ENCODE measurements at regions not wholly inside any gene's neighbourhood (a gene's known extent, or its start where the extent isn't known, plus 50 kb on each side); places are given as distances from the start of the nearest gene placed in this dataset.

DNA sequence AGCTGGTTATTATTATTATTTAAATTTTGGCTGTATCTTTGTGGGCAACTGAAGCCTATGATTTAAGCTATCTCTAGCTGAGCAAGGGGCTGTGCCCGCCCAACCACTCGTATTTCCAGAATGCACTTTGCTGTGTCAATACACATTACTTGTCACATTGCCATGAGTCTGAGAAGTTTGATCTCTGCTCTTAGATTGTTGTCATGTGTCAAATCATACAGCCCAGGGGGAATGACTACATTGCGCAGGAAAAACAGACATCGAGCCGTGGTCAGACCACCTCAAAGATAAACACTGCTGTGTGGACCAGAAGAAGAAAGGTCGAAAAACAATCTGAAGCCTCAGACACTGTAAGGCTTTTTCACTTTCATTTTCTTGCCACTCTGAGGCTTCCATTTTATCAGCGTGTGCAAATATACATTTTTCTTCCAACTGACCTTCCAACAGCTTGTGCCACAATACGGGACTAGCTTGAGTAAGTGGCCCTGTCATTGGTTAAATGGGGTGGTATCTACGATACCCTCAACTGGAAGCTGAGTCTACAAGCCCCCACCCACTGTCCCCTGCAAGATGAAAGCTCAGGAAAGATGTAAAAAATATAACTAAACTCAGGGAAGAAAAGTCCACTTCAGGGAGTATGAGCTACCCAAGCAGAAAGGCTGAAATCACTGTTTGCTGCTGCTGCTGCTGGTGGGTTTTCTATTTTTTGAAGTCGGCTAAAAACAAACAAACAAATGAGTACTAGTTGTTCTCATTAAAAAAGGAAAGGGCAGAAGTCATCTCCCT lies 603.0 kb downstream of the BNC2 start:
- ChIA-PET CTCF (no interaction called here), POLR2A (no interaction called here)
- H3K27ac Mint-ChIP-seq (ENCODE audit: unreplicated experiment), result no peak overlapping the region
- H3K27me3 Mint-ChIP-seq (ENCODE audit: insufficient read depth, unreplicated experiment), result peaks cover 3% of the 10 kb centered on the region
- TF ChIP-seq, protein P1, sequence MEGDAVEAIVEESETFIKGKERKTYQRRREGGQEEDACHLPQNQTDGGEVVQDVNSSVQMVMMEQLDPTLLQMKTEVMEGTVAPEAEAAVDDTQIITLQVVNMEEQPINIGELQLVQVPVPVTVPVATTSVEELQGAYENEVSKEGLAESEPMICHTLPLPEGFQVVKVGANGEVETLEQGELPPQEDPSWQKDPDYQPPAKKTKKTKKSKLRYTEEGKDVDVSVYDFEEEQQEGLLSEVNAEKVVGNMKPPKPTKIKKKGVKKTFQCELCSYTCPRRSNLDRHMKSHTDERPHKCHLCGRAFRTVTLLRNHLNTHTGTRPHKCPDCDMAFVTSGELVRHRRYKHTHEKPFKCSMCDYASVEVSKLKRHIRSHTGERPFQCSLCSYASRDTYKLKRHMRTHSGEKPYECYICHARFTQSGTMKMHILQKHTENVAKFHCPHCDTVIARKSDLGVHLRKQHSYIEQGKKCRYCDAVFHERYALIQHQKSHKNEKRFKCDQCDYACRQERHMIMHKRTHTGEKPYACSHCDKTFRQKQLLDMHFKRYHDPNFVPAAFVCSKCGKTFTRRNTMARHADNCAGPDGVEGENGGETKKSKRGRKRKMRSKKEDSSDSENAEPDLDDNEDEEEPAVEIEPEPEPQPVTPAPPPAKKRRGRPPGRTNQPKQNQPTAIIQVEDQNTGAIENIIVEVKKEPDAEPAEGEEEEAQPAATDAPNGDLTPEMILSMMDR (IDR thresholded peaks at IDR 0.05; ENCODE audit: insufficient read depth in 1 of 2, low read depth in 1 of 2, low read length in 1 of 2, severe bottlenecking in 1 of 2, unreplicated experiment in 1 of 2), result no peak
- Histone ChIP-seq H3K4me1 (no peaks in the 10 kb centered on the region), H3K9me3 (no peaks in the 10 kb centered on the region), H3K27me3 (replicated peaks; ENCODE audit: control insufficient read depth, insufficient read depth, low read length) (no peaks in the 10 kb centered on the region), H3K36me3 (ENCODE audit: control insufficient read depth, insufficient read depth, low read length) (no peaks in the 10 kb centered on the region), H3K4me3 (ENCODE audit: low read depth, low read length) (no peak overlapping the region)
- DNase-seq, result no peak
- H3K4me3 Mint-ChIP-seq (ENCODE audit: unreplicated experiment), result no peak overlapping the region
- H3K36me3 Mint-ChIP-seq (ENCODE audit: insufficient read depth, unreplicated experiment), result no peaks in the 10 kb centered on the region
- BruUV-seq (replicated peaks), result no TSS peak
- no peaks in the 10 kb centered on the region for H3K4me1 Mint-ChIP-seq (ENCODE audit: low read depth, unreplicated experiment)
- H3K9me3 Mint-ChIP-seq (ENCODE audit: unreplicated experiment), result no peaks in the 10 kb centered on the region
- intact Hi-C loops (cut with micrococcal nuclease; ENCODE audit: unreplicated experiment), result no loop called here

DNA sequence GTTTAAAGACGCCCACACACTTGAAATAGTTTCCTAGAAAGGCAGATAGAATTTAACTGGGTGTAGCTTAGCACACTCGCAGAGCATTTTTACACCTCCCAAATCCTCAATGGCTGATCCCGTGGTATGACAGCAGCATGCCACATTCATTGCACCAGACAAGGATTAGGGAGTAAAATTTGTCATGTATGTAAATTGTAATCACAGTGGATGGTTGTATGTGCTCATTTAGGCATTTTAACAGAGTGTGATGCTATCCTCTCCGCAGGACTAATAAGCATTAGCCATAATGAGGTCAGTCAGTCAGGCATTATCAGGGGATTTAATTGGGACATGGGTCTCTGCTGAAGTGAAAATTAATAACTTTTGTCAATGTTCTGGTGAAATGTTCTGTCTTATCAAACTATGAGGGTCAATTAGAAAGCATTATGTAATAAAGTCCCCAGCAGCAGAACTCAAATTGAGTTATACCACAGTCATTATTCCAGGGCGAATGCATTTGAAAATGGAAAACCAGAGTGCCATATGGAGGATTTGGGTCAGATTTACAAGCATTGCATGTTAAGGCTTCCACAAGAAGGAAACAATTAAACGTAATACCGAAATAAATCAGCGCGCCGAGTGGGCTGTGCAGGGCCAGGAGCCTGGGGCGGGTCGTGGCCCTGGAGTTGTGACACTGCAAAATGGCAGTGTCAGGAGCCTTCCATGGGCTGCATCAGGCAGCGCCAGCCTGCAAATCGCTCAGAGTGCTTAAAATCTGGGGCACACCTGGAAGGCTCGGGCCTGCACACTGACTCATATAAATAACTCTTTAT lies 602.2 kb downstream of the BNC2 start:
- Mint-ChIP-seq H3K4me1 (ENCODE audit: low read depth, unreplicated experiment) (no peaks in the 10 kb centered on the region), H3K36me3 (ENCODE audit: insufficient read depth, unreplicated experiment) (no peaks in the 10 kb centered on the region), H3K9me3 (ENCODE audit: unreplicated experiment) (no peaks in the 10 kb centered on the region), H3K4me3 (ENCODE audit: unreplicated experiment) (no peak overlapping the region), H3K27me3 (ENCODE audit: insufficient read depth, unreplicated experiment) (peaks cover 3% of the 10 kb centered on the region), H3K27ac (ENCODE audit: unreplicated experiment) (no peak overlapping the region)
- CTCF ChIA-PET, result no interaction called here
- H3K27me3 ChIP-seq (replicated peaks; ENCODE audit: control insufficient read depth, insufficient read depth, low read length), result no peaks in the 10 kb centered on the region
- H3K36me3 ChIP-seq (ENCODE audit: control insufficient read depth, insufficient read depth, low read length), result no peaks in the 10 kb centered on the region
- TF ChIP-seq, protein P1 (IDR thresholded peaks at IDR 0.05; ENCODE audit: insufficient read depth in 1 of 2, low read depth in 1 of 2, low read length in 1 of 2, severe bottlenecking in 1 of 2, unreplicated experiment in 1 of 2), result no peak
- POLR2A ChIA-PET, result no interaction called here
- no peak for DNase-seq
- no peak overlapping the region for H3K4me3 ChIP-seq (ENCODE audit: low read depth, low read length)
- intact Hi-C loops (cut with micrococcal nuclease; ENCODE audit: unreplicated experiment), result no loop called here
- H3K4me1 ChIP-seq, result no peaks in the 10 kb centered on the region
- no peaks in the 10 kb centered on the region for H3K9me3 ChIP-seq
- BruUV-seq (replicated peaks), result no TSS peak

- intact Hi-C loops (cut with micrococcal nuclease; ENCODE audit: unreplicated experiment), result no loop called here
- Histone ChIP-seq H3K36me3 (ENCODE audit: control insufficient read depth, insufficient read depth, low read length) (no peaks in the 10 kb centered on the region), H3K4me3 (ENCODE audit: low read depth, low read length) (no peak overlapping the region), H3K4me1 (no peaks in the 10 kb centered on the region), H3K9me3 (no peaks in the 10 kb centered on the region), H3K27me3 (replicated peaks; ENCODE audit: control insufficient read depth, insufficient read depth, low read length) (no peaks in the 10 kb centered on the region)
- Mint-ChIP-seq H3K27ac (ENCODE audit: unreplicated experiment) (no peak overlapping the region), H3K36me3 (ENCODE audit: insufficient read depth, unreplicated experiment) (no peaks in the 10 kb centered on the region), H3K9me3 (ENCODE audit: unreplicated experiment) (no peaks in the 10 kb centered on the region), H3K27me3 (ENCODE audit: insufficient read depth, unreplicated experiment) (no peaks in the 10 kb centered on the region), H3K4me3 (ENCODE audit: unreplicated experiment) (no peak overlapping the region), H3K4me1 (ENCODE audit: low read depth, unreplicated experiment) (no peaks in the 10 kb centered on the region)
- ChIA-PET POLR2A (no interaction called here), CTCF (no interaction called here)
- TF ChIP-seq, protein P1 (IDR thresholded peaks at IDR 0.05; ENCODE audit: insufficient read depth in 1 of 2, low read depth in 1 of 2, low read length in 1 of 2, severe bottlenecking in 1 of 2, unreplicated experiment in 1 of 2), result no peak
- DNase-seq, result no peak
- no TSS peak for BruUV-seq (replicated peaks)
Measured at GRCh38 chr9:16271967-16272366, 598.5 kb downstream of the BNC2 start.

Data from Caco-2 (cell line).